ENCODE measurements at regions not wholly inside any gene's neighbourhood (a gene's known extent, or its start where the extent isn't known, plus 50 kb on each side); places are given as distances from the start of the nearest gene placed in this dataset.

DNA sequence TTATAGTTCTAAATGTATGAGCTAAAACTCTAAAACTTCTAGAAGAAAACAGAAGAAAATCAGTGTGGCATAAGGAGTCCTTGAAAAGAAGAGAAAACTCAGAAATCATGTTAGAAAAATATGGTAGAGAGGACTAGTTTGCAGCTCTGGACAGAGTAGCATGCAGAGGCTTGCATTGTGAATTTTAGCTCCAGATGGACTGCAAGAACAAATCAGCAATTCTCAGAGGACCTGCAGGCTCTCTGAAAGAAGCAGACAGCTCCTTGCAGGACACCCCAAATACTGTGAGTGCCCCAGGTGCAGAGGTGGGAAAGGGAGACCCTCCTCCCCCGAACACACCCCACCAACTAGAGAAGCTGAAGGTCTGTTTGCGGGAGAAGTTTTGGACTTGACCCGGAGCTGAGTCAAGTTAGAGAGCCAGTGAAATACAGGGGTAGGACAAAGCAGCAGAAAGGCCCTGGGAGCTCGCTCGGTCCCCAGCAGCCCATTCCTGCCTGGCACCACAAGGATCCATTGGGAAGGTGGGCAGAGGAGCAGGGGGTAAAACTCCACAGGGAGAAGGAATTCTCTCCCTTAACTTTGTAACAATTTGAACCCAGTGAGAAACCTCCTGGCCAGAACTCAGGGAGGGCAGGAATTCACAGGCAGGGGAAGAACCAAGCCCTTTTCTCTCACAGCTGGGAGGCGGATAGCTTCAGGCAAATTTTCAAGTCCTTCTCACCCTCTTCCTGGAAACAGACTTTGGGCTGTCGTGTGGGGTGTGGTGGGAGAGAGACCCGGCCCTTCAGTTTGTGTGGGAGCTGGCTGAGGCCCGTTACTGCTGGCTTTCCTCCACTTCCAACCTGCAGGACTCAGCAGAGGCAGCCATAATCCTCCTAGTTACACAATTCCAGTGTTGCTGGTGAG is 216.2 kb upstream of the SLC35G4 start:
- TF ChIP-seq, protein P1, sequence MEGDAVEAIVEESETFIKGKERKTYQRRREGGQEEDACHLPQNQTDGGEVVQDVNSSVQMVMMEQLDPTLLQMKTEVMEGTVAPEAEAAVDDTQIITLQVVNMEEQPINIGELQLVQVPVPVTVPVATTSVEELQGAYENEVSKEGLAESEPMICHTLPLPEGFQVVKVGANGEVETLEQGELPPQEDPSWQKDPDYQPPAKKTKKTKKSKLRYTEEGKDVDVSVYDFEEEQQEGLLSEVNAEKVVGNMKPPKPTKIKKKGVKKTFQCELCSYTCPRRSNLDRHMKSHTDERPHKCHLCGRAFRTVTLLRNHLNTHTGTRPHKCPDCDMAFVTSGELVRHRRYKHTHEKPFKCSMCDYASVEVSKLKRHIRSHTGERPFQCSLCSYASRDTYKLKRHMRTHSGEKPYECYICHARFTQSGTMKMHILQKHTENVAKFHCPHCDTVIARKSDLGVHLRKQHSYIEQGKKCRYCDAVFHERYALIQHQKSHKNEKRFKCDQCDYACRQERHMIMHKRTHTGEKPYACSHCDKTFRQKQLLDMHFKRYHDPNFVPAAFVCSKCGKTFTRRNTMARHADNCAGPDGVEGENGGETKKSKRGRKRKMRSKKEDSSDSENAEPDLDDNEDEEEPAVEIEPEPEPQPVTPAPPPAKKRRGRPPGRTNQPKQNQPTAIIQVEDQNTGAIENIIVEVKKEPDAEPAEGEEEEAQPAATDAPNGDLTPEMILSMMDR (IDR thresholded peaks at IDR 0.05): no peak
- TF ChIP-seq ZFX (IDR thresholded peaks at IDR 0.05; ENCODE audit: borderline replicate concordance): no peak

Measured in 22Rv1 (cell line).